ENCODE measurements at regions not wholly inside any gene's neighbourhood (a gene's known extent, or its start where the extent isn't known, plus 50 kb on each side); places are given as distances from the start of the nearest gene placed in this dataset.

- Histone ChIP-seq H3K27ac (ENCODE audit: low read depth, low read length) (no peak overlapping the region), H3K27me3 (ENCODE audit: control insufficient read depth in 5 of 5, insufficient read depth in 4 of 5, low read length in 5 of 5) (no peaks in the 10 kb centered on the region), H3K4me3 (ENCODE audit: low read depth in 1 of 5, low read length in 5 of 5) (no peak overlapping the region), H3K9ac (ENCODE audit: low read length in 5 of 5) (no peak overlapping the region), H3K36me3 (ENCODE audit: control insufficient read depth in 5 of 5, insufficient read depth in 5 of 5, low read length in 5 of 5) (no peaks in the 10 kb centered on the region), H3K4me1 (ENCODE audit: control insufficient read depth in 5 of 5, insufficient read depth in 5 of 5, low read length in 5 of 5) (no peaks in the 10 kb centered on the region), H3K9me3 (ENCODE audit: control insufficient read depth in 5 of 5, low read length in 5 of 5) (no peaks in the 10 kb centered on the region)
Observed at GRCh38 chr10:10307551-10307950, 710.1 kb upstream of the CELF2 start.

GRCh38 chr10:10310498-10310897 is 707.2 kb upstream of the CELF2 start:
- Histone ChIP-seq H3K27me3 (ENCODE audit: control insufficient read depth in 5 of 5, insufficient read depth in 4 of 5, low read length in 5 of 5) (no peaks in the 10 kb centered on the region), H3K36me3 (ENCODE audit: control insufficient read depth in 5 of 5, insufficient read depth in 5 of 5, low read length in 5 of 5) (no peaks in the 10 kb centered on the region), H3K4me1 (ENCODE audit: control insufficient read depth in 5 of 5, insufficient read depth in 5 of 5, low read length in 5 of 5) (no peaks in the 10 kb centered on the region), H3K9ac (ENCODE audit: low read length in 5 of 5) (no peak overlapping the region), H3K4me3 (ENCODE audit: low read depth in 1 of 5, low read length in 5 of 5) (no peak overlapping the region), H3K9me3 (ENCODE audit: control insufficient read depth in 5 of 5, low read length in 5 of 5) (no peaks in the 10 kb centered on the region), H3K27ac (ENCODE audit: low read depth, low read length) (no peak overlapping the region)

GRCh38 chr10:10311966-10312365 is 705.7 kb upstream of the CELF2 start:
- no peaks in the 10 kb centered on the region for H3K27me3 ChIP-seq (ENCODE audit: control insufficient read depth in 5 of 5, insufficient read depth in 4 of 5, low read length in 5 of 5)
- no peaks in the 10 kb centered on the region for H3K4me1 ChIP-seq (ENCODE audit: control insufficient read depth in 5 of 5, insufficient read depth in 5 of 5, low read length in 5 of 5)
- no peaks in the 10 kb centered on the region for H3K36me3 ChIP-seq (ENCODE audit: control insufficient read depth in 5 of 5, insufficient read depth in 5 of 5, low read length in 5 of 5)
- no peak overlapping the region for H3K4me3 ChIP-seq (ENCODE audit: low read depth in 1 of 5, low read length in 5 of 5)
- H3K27ac ChIP-seq (ENCODE audit: low read depth, low read length) = no peak overlapping the region
- H3K9me3 ChIP-seq (ENCODE audit: control insufficient read depth in 5 of 5, low read length in 5 of 5) = no peaks in the 10 kb centered on the region
- no peak overlapping the region for H3K9ac ChIP-seq (ENCODE audit: low read length in 5 of 5)

- Histone ChIP-seq H3K4me3 (ENCODE audit: low read depth in 1 of 5, low read length in 5 of 5) (no peak overlapping the region), H3K27ac (ENCODE audit: low read depth, low read length) (no peak overlapping the region), H3K4me1 (ENCODE audit: control insufficient read depth in 5 of 5, insufficient read depth in 5 of 5, low read length in 5 of 5) (no peaks in the 10 kb centered on the region), H3K9ac (ENCODE audit: low read length in 5 of 5) (no peak overlapping the region), H3K36me3 (ENCODE audit: control insufficient read depth in 5 of 5, insufficient read depth in 5 of 5, low read length in 5 of 5) (no peaks in the 10 kb centered on the region), H3K27me3 (ENCODE audit: control insufficient read depth in 5 of 5, insufficient read depth in 4 of 5, low read length in 5 of 5) (no peaks in the 10 kb centered on the region), H3K9me3 (ENCODE audit: control insufficient read depth in 5 of 5, low read length in 5 of 5) (no peaks in the 10 kb centered on the region)
Observed at GRCh38 chr10:10313149-10313835, 704.4 kb upstream of the CELF2 start.

GRCh38 chr10:10314626-10315025 is 703.0 kb upstream of the CELF2 start:
- no peaks in the 10 kb centered on the region for H3K4me1 ChIP-seq (ENCODE audit: control insufficient read depth in 5 of 5, insufficient read depth in 5 of 5, low read length in 5 of 5)
- H3K36me3 ChIP-seq (ENCODE audit: control insufficient read depth in 5 of 5, insufficient read depth in 5 of 5, low read length in 5 of 5) = no peaks in the 10 kb centered on the region
- H3K9ac ChIP-seq (ENCODE audit: low read length in 5 of 5) = no peak overlapping the region
- H3K9me3 ChIP-seq (ENCODE audit: control insufficient read depth in 5 of 5, low read length in 5 of 5) = no peaks in the 10 kb centered on the region
- H3K4me3 ChIP-seq (ENCODE audit: low read depth in 1 of 5, low read length in 5 of 5) = no peak overlapping the region
- H3K27me3 ChIP-seq (ENCODE audit: control insufficient read depth in 5 of 5, insufficient read depth in 4 of 5, low read length in 5 of 5) = no peaks in the 10 kb centered on the region
- H3K27ac ChIP-seq (ENCODE audit: low read depth, low read length) = no peak overlapping the region

GRCh38 chr10:10315989-10316388 is 701.7 kb upstream of the CELF2 start:
- H3K9ac ChIP-seq (ENCODE audit: low read length in 5 of 5) = no peak overlapping the region

GRCh38 chr10:10317151-10317550 is 700.5 kb upstream of the CELF2 start:
- Histone ChIP-seq H3K27ac (ENCODE audit: low read depth, low read length) (no peak overlapping the region), H3K9ac (ENCODE audit: low read length in 5 of 5) (no peak overlapping the region), H3K4me1 (ENCODE audit: control insufficient read depth in 5 of 5, insufficient read depth in 5 of 5, low read length in 5 of 5) (no peaks in the 10 kb centered on the region), H3K27me3 (ENCODE audit: control insufficient read depth in 5 of 5, insufficient read depth in 4 of 5, low read length in 5 of 5) (no peaks in the 10 kb centered on the region), H3K36me3 (ENCODE audit: control insufficient read depth in 5 of 5, insufficient read depth in 5 of 5, low read length in 5 of 5) (no peaks in the 10 kb centered on the region), H3K9me3 (ENCODE audit: control insufficient read depth in 5 of 5, low read length in 5 of 5) (no peaks in the 10 kb centered on the region), H3K4me3 (ENCODE audit: low read depth in 1 of 5, low read length in 5 of 5) (no peak overlapping the region)

More at GRCh38 chr10:10315989-10316388, 701.7 kb upstream of the CELF2 start:
- Histone ChIP-seq H3K27ac (ENCODE audit: low read depth, low read length) (no peak overlapping the region), H3K36me3 (ENCODE audit: control insufficient read depth in 5 of 5, insufficient read depth in 5 of 5, low read length in 5 of 5) (no peaks in the 10 kb centered on the region), H3K4me3 (ENCODE audit: low read depth in 1 of 5, low read length in 5 of 5) (no peak overlapping the region), H3K27me3 (ENCODE audit: control insufficient read depth in 5 of 5, insufficient read depth in 4 of 5, low read length in 5 of 5) (no peaks in the 10 kb centered on the region), H3K9me3 (ENCODE audit: control insufficient read depth in 5 of 5, low read length in 5 of 5) (no peaks in the 10 kb centered on the region), H3K4me1 (ENCODE audit: control insufficient read depth in 5 of 5, insufficient read depth in 5 of 5, low read length in 5 of 5) (no peaks in the 10 kb centered on the region)

- no peaks in the 10 kb centered on the region for H3K9me3 ChIP-seq (ENCODE audit: control insufficient read depth in 5 of 5, low read length in 5 of 5)
- no peaks in the 10 kb centered on the region for H3K4me1 ChIP-seq (ENCODE audit: control insufficient read depth in 5 of 5, insufficient read depth in 5 of 5, low read length in 5 of 5)
- no peaks in the 10 kb centered on the region for H3K27me3 ChIP-seq (ENCODE audit: control insufficient read depth in 5 of 5, insufficient read depth in 4 of 5, low read length in 5 of 5)
- H3K9ac ChIP-seq (ENCODE audit: low read length in 5 of 5) = no peak overlapping the region
- no peak overlapping the region for H3K27ac ChIP-seq (ENCODE audit: low read depth, low read length)
- no peaks in the 10 kb centered on the region for H3K36me3 ChIP-seq (ENCODE audit: control insufficient read depth in 5 of 5, insufficient read depth in 5 of 5, low read length in 5 of 5)
- no peak overlapping the region for H3K4me3 ChIP-seq (ENCODE audit: low read depth in 1 of 5, low read length in 5 of 5)
Observed at GRCh38 chr10:10318856-10319255, 698.8 kb upstream of the CELF2 start.

- Histone ChIP-seq H3K36me3 (ENCODE audit: control insufficient read depth in 5 of 5, insufficient read depth in 5 of 5, low read length in 5 of 5) (no peaks in the 10 kb centered on the region), H3K9me3 (ENCODE audit: control insufficient read depth in 5 of 5, low read length in 5 of 5) (no peaks in the 10 kb centered on the region), H3K9ac (ENCODE audit: low read length in 5 of 5) (no peak overlapping the region), H3K4me1 (ENCODE audit: control insufficient read depth in 5 of 5, insufficient read depth in 5 of 5, low read length in 5 of 5) (no peaks in the 10 kb centered on the region), H3K27me3 (ENCODE audit: control insufficient read depth in 5 of 5, insufficient read depth in 4 of 5, low read length in 5 of 5) (no peaks in the 10 kb centered on the region), H3K27ac (ENCODE audit: low read depth, low read length) (no peak overlapping the region), H3K4me3 (ENCODE audit: low read depth in 1 of 5, low read length in 5 of 5) (no peak overlapping the region)
Observed at GRCh38 chr10:10320956-10321355, 696.7 kb upstream of the CELF2 start.

- Histone ChIP-seq H3K27me3 (ENCODE audit: control insufficient read depth in 5 of 5, insufficient read depth in 4 of 5, low read length in 5 of 5) (no peaks in the 10 kb centered on the region), H3K9ac (ENCODE audit: low read length in 5 of 5) (no peak overlapping the region), H3K4me1 (ENCODE audit: control insufficient read depth in 5 of 5, insufficient read depth in 5 of 5, low read length in 5 of 5) (no peaks in the 10 kb centered on the region), H3K27ac (ENCODE audit: low read depth, low read length) (no peak overlapping the region), H3K9me3 (ENCODE audit: control insufficient read depth in 5 of 5, low read length in 5 of 5) (no peaks in the 10 kb centered on the region), H3K36me3 (ENCODE audit: control insufficient read depth in 5 of 5, insufficient read depth in 5 of 5, low read length in 5 of 5) (no peaks in the 10 kb centered on the region), H3K4me3 (ENCODE audit: low read depth in 1 of 5, low read length in 5 of 5) (no peak overlapping the region)
Observed at GRCh38 chr10:10326116-10326515, 691.6 kb upstream of the CELF2 start.
